ENCODE measurements at regions not wholly inside any gene's neighbourhood (a gene's known extent, or its start where the extent isn't known, plus 50 kb on each side); places are given as distances from the start of the nearest gene placed in this dataset.

DNA sequence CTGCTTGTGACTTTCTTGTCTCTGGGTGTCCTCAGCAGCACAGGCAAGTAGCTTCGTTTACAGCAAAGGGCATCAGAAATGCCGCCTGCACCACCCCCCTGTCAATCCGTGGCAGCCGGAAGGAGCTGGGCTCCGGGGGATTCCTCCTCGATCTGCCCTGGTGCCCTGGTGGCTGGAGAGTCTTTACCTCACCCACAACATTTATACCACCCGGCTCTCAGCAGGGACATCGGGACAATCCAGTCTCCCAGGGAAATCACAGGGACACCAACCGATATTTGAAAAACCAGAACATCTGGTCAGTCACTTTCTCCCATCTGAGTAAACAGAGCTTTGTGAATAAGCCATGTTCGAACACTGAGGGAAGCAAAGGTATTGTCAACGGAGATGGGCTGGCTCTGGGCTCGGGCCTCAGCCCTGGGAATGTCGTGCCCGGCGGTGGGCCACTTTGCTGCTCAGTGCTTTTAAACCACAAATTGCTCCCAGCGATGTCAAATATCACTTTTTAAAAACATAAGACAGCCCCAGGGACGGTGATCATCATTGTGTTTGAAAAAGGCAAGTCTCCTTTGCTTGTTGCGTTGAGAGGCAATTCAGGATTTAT lies 210.0 kb upstream of the SALL3 start:
- Mint-ChIP-seq H3K9me3 (ENCODE audit: low read depth) (no peaks in the 10 kb centered on the region), H3K4me1 (no peaks in the 10 kb centered on the region), H3K36me3 (ENCODE audit: low read depth) (no peaks in the 10 kb centered on the region), H3K4me3 (no peak overlapping the region), H3K27me3 (no peaks in the 10 kb centered on the region), H3K27ac (no peak overlapping the region)
- ChIA-PET CTCF (no interaction called here), POLR2A (no interaction called here)
- DNase-seq (no peak), ATAC-seq (no peak)
- intact Hi-C loops (cut with DNase I, micrococcal nuclease) = loop anchor here in 1 of 2 experiments (10.0 kb wide), 1 partner anchor 45 kb away; no protein-coding TSS in a partner anchor

- no peaks in the 10 kb centered on the region for H3K36me3 Mint-ChIP-seq (ENCODE audit: low read depth)
- no peak for ATAC-seq
- H3K9me3 Mint-ChIP-seq (ENCODE audit: low read depth) = no peaks in the 10 kb centered on the region
- ChIA-PET CTCF (no interaction called here), POLR2A (no interaction called here)
- no peak overlapping the region for H3K27ac Mint-ChIP-seq
- intact Hi-C loops (cut with DNase I, micrococcal nuclease) = loop anchor here in 1 of 2 experiments (10.0 kb wide), 1 partner anchor 45 kb away; no protein-coding TSS in a partner anchor
- H3K27me3 Mint-ChIP-seq = no peaks in the 10 kb centered on the region
- no peak for DNase-seq
- H3K4me3 Mint-ChIP-seq = no peak overlapping the region
- H3K4me1 Mint-ChIP-seq = no peaks in the 10 kb centered on the region
Observed at GRCh38 chr18:78770139-78770822, 209.3 kb upstream of the SALL3 start.

DNA sequence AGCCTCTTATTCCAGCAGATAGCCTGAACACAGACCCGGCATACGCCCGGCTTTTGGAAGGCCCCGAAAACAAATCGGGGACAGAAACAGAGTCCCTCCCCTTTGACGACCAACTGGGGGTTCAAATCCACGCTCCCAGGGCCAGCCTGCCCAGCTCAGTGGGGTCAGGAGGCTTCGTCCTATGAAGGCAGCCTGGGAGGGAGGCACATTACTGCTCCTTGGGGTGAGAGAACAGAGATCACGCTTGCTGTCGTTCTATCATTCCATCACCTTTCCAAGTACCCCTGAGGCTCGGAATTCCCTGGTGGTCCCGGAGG lies 208.8 kb upstream of the SALL3 start:
- ChIA-PET POLR2A (no interaction called here), CTCF (no interaction called here)
- no peak for DNase-seq
- H3K4me3 Mint-ChIP-seq = no peak overlapping the region
- no peaks in the 10 kb centered on the region for H3K27me3 Mint-ChIP-seq
- no peak overlapping the region for H3K27ac Mint-ChIP-seq
- H3K36me3 Mint-ChIP-seq (ENCODE audit: low read depth) = no peaks in the 10 kb centered on the region
- no peak for ATAC-seq
- no peaks in the 10 kb centered on the region for H3K4me1 Mint-ChIP-seq
- H3K9me3 Mint-ChIP-seq (ENCODE audit: low read depth) = no peaks in the 10 kb centered on the region
- intact Hi-C loops (cut with DNase I, micrococcal nuclease) = loop anchor here in 1 of 2 experiments (10.0 kb wide), 1 partner anchor 46 kb away; no protein-coding TSS in a partner anchor

- Mint-ChIP-seq H3K36me3 (ENCODE audit: low read depth) (no peaks in the 10 kb centered on the region), H3K27me3 (no peaks in the 10 kb centered on the region), H3K4me3 (no peak overlapping the region), H3K4me1 (no peaks in the 10 kb centered on the region), H3K9me3 (ENCODE audit: low read depth) (no peaks in the 10 kb centered on the region), H3K27ac (no peak overlapping the region)
- intact Hi-C loops (cut with DNase I, micrococcal nuclease) = loop anchor here in 1 of 2 experiments (10.0 kb wide), 1 partner anchor 47 kb away; no protein-coding TSS in a partner anchor
- ATAC-seq (no peak), DNase-seq (no peak)
- CTCF ChIA-PET = no interaction called here
- POLR2A ChIA-PET = no interaction called here
Observed at GRCh38 chr18:78771496-78772359, 207.9 kb upstream of the SALL3 start.

GRCh38 chr18:78772360-78773302 lies 207.0 kb upstream of the SALL3 start:
- intact Hi-C loops (cut with DNase I, micrococcal nuclease) = loop anchor here in 1 of 2 experiments (10.0 kb wide), 1 partner anchor 48 kb away; no protein-coding TSS in a partner anchor
- H3K9me3 Mint-ChIP-seq (ENCODE audit: low read depth) = no peaks in the 10 kb centered on the region
- ATAC-seq (no peak), DNase-seq (no peak)
- H3K4me1 Mint-ChIP-seq = no peaks in the 10 kb centered on the region
- H3K27ac Mint-ChIP-seq = no peak overlapping the region
- no peaks in the 10 kb centered on the region for H3K27me3 Mint-ChIP-seq
- no peaks in the 10 kb centered on the region for H3K36me3 Mint-ChIP-seq (ENCODE audit: low read depth)
- CTCF ChIA-PET = no interaction called here
- no peak overlapping the region for H3K4me3 Mint-ChIP-seq
- POLR2A ChIA-PET = no interaction called here

- intact Hi-C loops (cut with DNase I, micrococcal nuclease) = loop anchor here in 1 of 2 experiments (10.0 kb wide), 1 partner anchor 49 kb away; no protein-coding TSS in a partner anchor
- Mint-ChIP-seq H3K27ac (no peak overlapping the region), H3K9me3 (ENCODE audit: low read depth) (no peaks in the 10 kb centered on the region), H3K4me1 (no peaks in the 10 kb centered on the region), H3K36me3 (ENCODE audit: low read depth) (no peaks in the 10 kb centered on the region), H3K27me3 (no peaks in the 10 kb centered on the region), H3K4me3 (no peak overlapping the region)
- ATAC-seq (no peak), DNase-seq (no peak)
- ChIA-PET CTCF (no interaction called here), POLR2A (no interaction called here)
Observed at GRCh38 chr18:78773303-78773755, 206.3 kb upstream of the SALL3 start.

GRCh38 chr18:78773819-78774218 lies 205.8 kb upstream of the SALL3 start:
- H3K4me3 Mint-ChIP-seq = no peak overlapping the region
- POLR2A ChIA-PET = no interaction called here
- H3K27ac Mint-ChIP-seq = no peak overlapping the region
- DNase-seq (no peak), ATAC-seq (no peak)
- H3K36me3 Mint-ChIP-seq (ENCODE audit: low read depth) = no peaks in the 10 kb centered on the region
- intact Hi-C loops (cut with DNase I, micrococcal nuclease) = loop anchor here in 1 of 2 experiments (10.0 kb wide), 1 partner anchor 49 kb away; no protein-coding TSS in a partner anchor
- H3K27me3 Mint-ChIP-seq = no peaks in the 10 kb centered on the region
- no peaks in the 10 kb centered on the region for H3K4me1 Mint-ChIP-seq
- no peaks in the 10 kb centered on the region for H3K9me3 Mint-ChIP-seq (ENCODE audit: low read depth)
- CTCF ChIA-PET = no interaction called here

DNA sequence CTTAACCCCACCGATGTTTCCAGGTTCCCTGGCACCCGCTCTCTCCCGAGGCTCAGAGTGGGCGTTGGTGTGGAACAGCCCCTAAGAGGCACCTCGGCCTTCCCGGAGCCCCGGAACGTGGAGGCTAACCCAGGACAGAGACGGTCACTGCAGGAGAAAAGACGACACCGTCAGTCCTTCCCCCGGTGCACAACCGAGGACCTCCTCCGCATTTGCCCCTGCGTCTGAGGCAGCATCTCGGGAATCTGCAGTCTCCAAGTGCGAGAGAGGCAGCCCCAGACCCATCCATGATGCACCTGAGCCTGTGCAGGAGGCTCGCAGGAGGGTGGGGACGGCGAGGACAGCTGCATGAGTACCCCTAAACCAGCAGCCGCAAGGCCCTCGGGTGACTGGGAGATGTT lies 204.9 kb upstream of the SALL3 start:
- intact Hi-C loops (cut with DNase I, micrococcal nuclease) = loop anchor here in 1 of 2 experiments (10.0 kb wide), 1 partner anchor 50 kb away; no protein-coding TSS in a partner anchor
- no peak overlapping the region for H3K4me3 Mint-ChIP-seq
- no peaks in the 10 kb centered on the region for H3K9me3 Mint-ChIP-seq (ENCODE audit: low read depth)
- H3K36me3 Mint-ChIP-seq (ENCODE audit: low read depth) = no peaks in the 10 kb centered on the region
- ATAC-seq (no peak), DNase-seq (no peak)
- POLR2A ChIA-PET = no interaction called here
- H3K4me1 Mint-ChIP-seq = no peaks in the 10 kb centered on the region
- H3K27ac Mint-ChIP-seq = no peak overlapping the region
- CTCF ChIA-PET = no interaction called here
- no peaks in the 10 kb centered on the region for H3K27me3 Mint-ChIP-seq

DNA sequence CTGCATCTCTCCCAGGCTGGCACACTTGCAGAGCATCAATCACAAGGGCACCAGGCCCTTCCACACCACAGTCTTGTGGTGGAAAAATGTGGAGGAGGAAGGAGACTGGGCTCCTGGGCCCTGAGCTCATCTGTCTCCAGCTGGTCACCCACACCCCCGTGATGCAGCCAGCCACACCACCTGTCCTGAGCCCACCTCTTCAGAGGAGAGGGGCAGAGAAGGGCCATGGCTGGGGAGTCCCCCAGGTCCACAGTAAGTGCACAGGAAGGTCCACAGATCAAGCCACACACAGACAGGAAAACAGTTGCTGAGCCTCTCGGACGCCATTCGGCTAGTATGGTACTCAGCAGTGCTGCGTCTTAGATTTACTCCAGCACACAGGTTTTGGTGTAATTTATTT lies 203.5 kb upstream of the SALL3 start:
- no peaks in the 10 kb centered on the region for H3K9me3 Mint-ChIP-seq (ENCODE audit: low read depth)
- ATAC-seq (no peak), DNase-seq (no peak)
- CTCF ChIA-PET = no interaction called here
- H3K4me3 Mint-ChIP-seq = no peak overlapping the region
- H3K36me3 Mint-ChIP-seq (ENCODE audit: low read depth) = no peaks in the 10 kb centered on the region
- no peaks in the 10 kb centered on the region for H3K27me3 Mint-ChIP-seq
- POLR2A ChIA-PET = no interaction called here
- intact Hi-C loops (cut with DNase I, micrococcal nuclease) = loop anchor here in 1 of 2 experiments (10.0 kb wide), 1 partner anchor 51 kb away; no protein-coding TSS in a partner anchor
- no peaks in the 10 kb centered on the region for H3K4me1 Mint-ChIP-seq
- no peak overlapping the region for H3K27ac Mint-ChIP-seq

- Mint-ChIP-seq H3K27me3 (no peaks in the 10 kb centered on the region), H3K9me3 (ENCODE audit: low read depth) (no peaks in the 10 kb centered on the region), H3K27ac (no peak overlapping the region), H3K4me3 (no peak overlapping the region), H3K36me3 (ENCODE audit: low read depth) (no peaks in the 10 kb centered on the region), H3K4me1 (no peaks in the 10 kb centered on the region)
- POLR2A ChIA-PET = no interaction called here
- intact Hi-C loops (cut with DNase I, micrococcal nuclease) = loop anchor here in 1 of 2 experiments (10.0 kb wide), 1 partner anchor 52 kb away; no protein-coding TSS in a partner anchor
- CTCF ChIA-PET = no interaction called here
- ATAC-seq (no peak), DNase-seq (no peak)
Observed at GRCh38 chr18:78776706-78777285, 202.8 kb upstream of the SALL3 start.
